Thyroid gland (tissue), 4 donors: ENCODE measurements at regions not wholly inside any gene's neighbourhood (a gene's known extent, or its start where the extent isn't known, plus 50 kb on each side); places are given as distances from the start of the nearest gene placed in this dataset.

Experiments used
- POLR2A ChIP-seq, 2 donors: fragments of 450-650 bp; IDR thresholded peaks; one replicate each; pipeline ENCODE4 v1.6.1; 2017; ENCODE audit warnings: antibody characterized with exemption in 2 of 2, mild to moderate bottlenecking in 2 of 2, moderate library complexity in 1 of 2
- TF ChIP-seq, protein P1 (sequence below), 6 experiments: fragments of 200-600 bp in 3 of 6; fragments of 450-650 bp in 3 of 6; sonication (generic) in 3 of 6; IDR thresholded peaks; one replicate each; pipeline ENCODE4 v1.5.1; 2016 to 2019; ENCODE audit warnings: antibody characterized with exemption in 6 of 6, mild to moderate bottlenecking in 2 of 6, inconsistent platforms in 1 of 6, moderate library complexity in 1 of 6

DNA sequence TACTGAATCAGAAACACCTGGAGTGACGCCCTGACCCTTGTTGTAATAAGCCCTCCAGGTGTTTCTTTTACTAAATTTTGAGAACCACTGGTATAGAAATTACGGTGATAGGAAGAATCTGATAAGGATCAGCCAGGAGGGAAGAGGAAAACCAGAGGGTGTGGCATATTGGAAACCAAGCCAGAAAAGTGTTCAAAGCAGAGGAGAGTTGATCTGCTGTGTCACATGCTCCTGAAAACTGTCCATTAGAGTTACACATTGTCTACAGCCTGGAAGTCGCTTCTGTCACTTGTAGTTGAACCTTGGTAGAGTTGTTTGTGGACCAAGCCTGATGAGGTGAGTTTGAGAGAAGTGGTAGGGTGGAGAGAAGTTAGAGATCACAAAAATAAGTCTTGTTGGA is 497.4 kb downstream of the ENC1 start:
- TF ChIP-seq, protein P1, sequence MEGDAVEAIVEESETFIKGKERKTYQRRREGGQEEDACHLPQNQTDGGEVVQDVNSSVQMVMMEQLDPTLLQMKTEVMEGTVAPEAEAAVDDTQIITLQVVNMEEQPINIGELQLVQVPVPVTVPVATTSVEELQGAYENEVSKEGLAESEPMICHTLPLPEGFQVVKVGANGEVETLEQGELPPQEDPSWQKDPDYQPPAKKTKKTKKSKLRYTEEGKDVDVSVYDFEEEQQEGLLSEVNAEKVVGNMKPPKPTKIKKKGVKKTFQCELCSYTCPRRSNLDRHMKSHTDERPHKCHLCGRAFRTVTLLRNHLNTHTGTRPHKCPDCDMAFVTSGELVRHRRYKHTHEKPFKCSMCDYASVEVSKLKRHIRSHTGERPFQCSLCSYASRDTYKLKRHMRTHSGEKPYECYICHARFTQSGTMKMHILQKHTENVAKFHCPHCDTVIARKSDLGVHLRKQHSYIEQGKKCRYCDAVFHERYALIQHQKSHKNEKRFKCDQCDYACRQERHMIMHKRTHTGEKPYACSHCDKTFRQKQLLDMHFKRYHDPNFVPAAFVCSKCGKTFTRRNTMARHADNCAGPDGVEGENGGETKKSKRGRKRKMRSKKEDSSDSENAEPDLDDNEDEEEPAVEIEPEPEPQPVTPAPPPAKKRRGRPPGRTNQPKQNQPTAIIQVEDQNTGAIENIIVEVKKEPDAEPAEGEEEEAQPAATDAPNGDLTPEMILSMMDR (IDR thresholded peaks at IDR 0.05) = no peak
- no peak for TF ChIP-seq POLR2A (IDR thresholded peaks at IDR 0.05)
